ENCODE measurements at regions not wholly inside any gene's neighbourhood (a gene's known extent, or its start where the extent isn't known, plus 50 kb on each side); places are given as distances from the start of the nearest gene placed in this dataset.
A peak's percentile ranks its signal among the peaks of the same experiment; 100 is the strongest.

- no peak for TF ChIP-seq MTA2 (IDR thresholded peaks at IDR 0.05; ENCODE audit: low read depth)
- no peak for TF ChIP-seq GATAD2B (conservative IDR thresholded peaks at IDR 0.05; ENCODE audit: low read depth)
- no peak for TF ChIP-seq CTCF (IDR thresholded peaks at IDR 0.05 in 2 of 3, conservative IDR thresholded peaks at IDR 0.05 in 1 of 3; ENCODE audit: control insufficient read depth in 2 of 3, extremely low read depth in 1 of 3, insufficient read depth in 1 of 3, low read depth in 3 of 3, low read length in 3 of 3)
- TF ChIP-seq SMARCA5 (IDR thresholded peaks at IDR 0.05), result no peak
These were observed 141.5 kb downstream of the AKAP11 start (continued) for GRCh38 chr13:42413484-42413815.

GRCh38 chr13:42417626-42418025 is 145.7 kb downstream of the AKAP11 start:
- 30% methylated on average over 3 of the region's 3 CpGs for WGBS (ENCODE audit: insufficient coverage, insufficient replicate concordance, low lambda C conversion rate, missing lambda C conversion rate)
- H3K4me3 ChIP-seq, result no peak overlapping the region
- peaks cover 11% of the 10 kb centered on the region for H3K9me3 ChIP-seq (replicated peaks; ENCODE audit: control insufficient read depth, insufficient read depth, low read length)
- intact Hi-C loops (cut with micrococcal nuclease; ENCODE audit: unreplicated experiment) (no loop called here), in situ Hi-C loops (cut with MboI) (no loop called here)
- peak overlapping the region; percentile 64 for H2AFZ ChIP-seq (ENCODE audit: control insufficient read depth, low read depth, low read length)
- FAIRE-seq, result no peak
- H3K27me3 ChIP-seq (replicated peaks in 1 of 2; ENCODE audit: control insufficient read depth in 2 of 2, insufficient read depth in 2 of 2, low read length in 1 of 2), result no peaks in the 10 kb centered on the region
- no peaks in the 10 kb centered on the region for H4K20me1 ChIP-seq (ENCODE audit: control insufficient read depth, insufficient read depth)
- POLR2A ChIA-PET, result interaction anchor here (0.9 kb wide), 1 partner anchor 40 kb away, joined by 3 read pairs; no protein-coding TSS in a partner anchor
- no peak overlapping the region for H3K9ac ChIP-seq (ENCODE audit: control insufficient read depth, insufficient read depth, low read length)
- CTCF ChIA-PET, result interaction anchor here (1.8 to 3.2 kb wide), 2 partner anchors 13 to 61 kb away, joined by 4 to 15 read pairs; no protein-coding TSS in a partner anchor
- DNase-seq (ENCODE audit: low read depth, low spot score), result no peak
- H3K79me2 ChIP-seq (ENCODE audit: control insufficient read depth, insufficient read depth, low read length), result no peaks in the 10 kb centered on the region
- no TSS peak for BruUV-seq (replicated peaks)
- peaks cover 50% of the 10 kb centered on the region for H3K4me1 ChIP-seq (ENCODE audit: control insufficient read depth, insufficient read depth, low read length)
- TF ChIP-seq PAX8 (IDR thresholded peaks at IDR 0.05) (no peak), HSF1 (IDR thresholded peaks at IDR 0.05; ENCODE audit: low read depth, low read length) (no peak), PKNOX1 (IDR thresholded peaks at IDR 0.05) (no peak), ZBTB11 (CRISPR knock-in tag; IDR thresholded peaks at IDR 0.05) (no peak), YY1 (IDR thresholded peaks at IDR 0.05; ENCODE audit: low read depth, low read length) (no peak), ATF7 (IDR thresholded peaks at IDR 0.05; ENCODE audit: low read depth) (no peak), BCL11A (IDR thresholded peaks at IDR 0.05; ENCODE audit: low read depth, low read length) (no peak)
- SMC1A ChIA-PET (ENCODE audit: uncharacterized antibody, unreplicated experiment), result interaction anchor here (1.0 to 4.5 kb wide), 8 partner anchors 11 to 177 kb away, joined by 3 to 25 read pairs (median 8); no protein-coding TSS in a partner anchor
- no peaks in the 10 kb centered on the region; a peak in 1 of 4 replicates for H3K36me3 ChIP-seq (ENCODE audit: control insufficient read depth in 2 of 2, insufficient read depth in 2 of 2, low read length in 1 of 2)
- H3K4me2 ChIP-seq (ENCODE audit: control insufficient read depth, insufficient read depth), result no peak overlapping the region
- H3K27ac ChIP-seq (ENCODE audit: control insufficient read depth, insufficient read depth), result peak overlapping the region; percentile 28; the same call in 1 of the 2 replicates
- RAD21 ChIA-PET (ENCODE audit: unreplicated experiment), result interaction anchor here (0.8 to 5.3 kb wide), 6 partner anchors 8 to 83 kb away, joined by 3 to 33 read pairs (median 4); no protein-coding TSS in a partner anchor
- ATAC-seq, result peak; percentile 19; the same call in 1 of the 3 replicates
